T-helper 1 cell (primary cell): ENCODE measurements at regions not wholly inside any gene's neighbourhood (a gene's known extent, or its start where the extent isn't known, plus 50 kb on each side); places are given as distances from the start of the nearest gene placed in this dataset.
"Not testable (repeated sequence)": the region's sequence is repeated elsewhere in the genome, so short reads cannot be mapped to it uniquely, and the experiment has no call there.

Experiments used
- DNase-seq, 5 donors: peaks; one replicate each; pipeline ENCODE4 v3.0.0-alpha.2; 2012 to 2020

DNA sequence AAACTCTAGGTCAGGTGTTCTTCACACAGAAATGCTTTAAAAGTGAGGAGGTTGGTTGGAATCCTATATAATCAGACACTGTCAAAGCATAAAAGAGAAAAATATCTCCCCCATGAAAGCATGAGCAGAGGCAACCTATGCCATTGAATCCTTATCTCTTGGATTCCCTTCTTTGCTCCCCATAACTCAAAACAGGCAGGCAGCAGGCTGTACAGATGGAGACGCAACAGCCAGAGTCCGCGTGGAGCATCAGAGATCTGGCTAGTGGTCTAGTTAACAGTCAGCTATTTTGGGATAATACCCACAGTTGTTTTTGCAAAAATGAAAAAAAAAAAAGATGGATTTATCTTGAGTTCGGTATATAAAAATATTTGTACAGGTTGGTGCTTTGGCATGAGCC lies 490.0 kb upstream of the TENM3 start:
- DNase-seq, result no peak

DNA sequence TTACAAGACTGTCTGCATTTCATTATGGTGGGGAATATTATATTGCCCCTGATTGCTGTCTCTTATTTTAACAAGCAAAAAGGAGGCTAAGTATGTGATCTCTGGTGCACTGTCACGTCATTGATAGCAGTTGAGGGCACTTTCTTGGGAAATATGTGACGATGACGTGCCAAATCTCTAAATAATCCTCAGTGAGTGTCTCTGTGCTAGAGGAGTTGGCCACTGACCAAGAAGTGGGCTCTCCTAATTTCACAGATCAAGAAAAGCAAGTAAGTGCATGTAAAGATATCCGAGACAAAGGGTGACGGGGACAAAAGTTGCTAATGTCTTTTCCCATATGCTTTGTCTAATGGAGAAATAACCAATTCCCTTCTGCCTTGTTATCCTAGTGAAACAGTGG lies 487.4 kb upstream of the TENM3 start:
- no peak for DNase-seq

DNA sequence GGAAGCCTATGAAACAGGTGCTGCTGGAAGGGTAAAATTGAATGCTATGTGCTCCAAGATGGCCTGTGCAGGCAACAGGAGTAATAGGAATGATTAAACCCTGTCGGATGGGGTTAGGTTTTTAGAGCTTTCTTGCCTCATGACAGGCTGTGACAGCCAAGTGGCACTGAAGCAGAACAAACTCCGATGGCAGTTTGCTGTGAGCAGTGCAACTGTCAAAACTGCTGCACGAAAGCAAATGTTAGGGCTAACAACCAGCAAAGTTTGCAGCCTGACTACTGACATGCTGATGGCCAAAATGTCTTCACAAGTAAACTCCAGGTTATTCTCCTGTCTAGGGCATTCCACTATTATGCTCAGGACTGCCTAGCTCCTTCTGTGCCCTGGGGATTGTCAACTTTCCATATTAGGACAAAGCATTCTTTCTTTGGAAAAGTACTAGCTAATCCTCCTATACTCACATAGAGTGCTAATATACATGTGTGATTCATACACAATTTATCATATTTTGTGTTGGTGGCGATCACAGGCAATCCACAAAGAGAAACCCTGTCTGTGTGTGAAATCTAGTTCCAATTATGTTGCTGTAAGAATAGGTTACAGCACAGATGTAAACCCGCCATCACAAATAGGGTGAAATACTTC lies 486.6 kb upstream of the TENM3 start:
- no peak for DNase-seq

DNA sequence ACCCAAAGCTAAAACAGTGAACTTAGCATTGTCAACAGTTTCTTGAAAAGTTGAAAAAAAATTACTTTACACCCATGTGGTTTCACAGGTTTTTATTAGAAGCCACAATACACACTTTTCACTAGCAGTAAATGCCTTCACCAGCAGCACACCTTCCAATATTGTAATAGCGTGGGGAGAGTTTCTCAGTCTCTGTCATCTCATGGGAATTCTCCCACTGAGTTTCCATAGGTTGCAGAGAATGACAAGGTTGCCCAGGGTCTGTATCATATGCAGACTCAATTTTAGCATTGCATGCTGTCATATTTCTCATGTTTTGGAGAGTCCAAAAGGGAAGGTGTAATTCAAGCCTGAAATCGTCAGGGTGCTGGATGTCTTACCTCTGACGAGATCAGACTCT lies 486.1 kb upstream of the TENM3 start:
- no peak for DNase-seq

DNA sequence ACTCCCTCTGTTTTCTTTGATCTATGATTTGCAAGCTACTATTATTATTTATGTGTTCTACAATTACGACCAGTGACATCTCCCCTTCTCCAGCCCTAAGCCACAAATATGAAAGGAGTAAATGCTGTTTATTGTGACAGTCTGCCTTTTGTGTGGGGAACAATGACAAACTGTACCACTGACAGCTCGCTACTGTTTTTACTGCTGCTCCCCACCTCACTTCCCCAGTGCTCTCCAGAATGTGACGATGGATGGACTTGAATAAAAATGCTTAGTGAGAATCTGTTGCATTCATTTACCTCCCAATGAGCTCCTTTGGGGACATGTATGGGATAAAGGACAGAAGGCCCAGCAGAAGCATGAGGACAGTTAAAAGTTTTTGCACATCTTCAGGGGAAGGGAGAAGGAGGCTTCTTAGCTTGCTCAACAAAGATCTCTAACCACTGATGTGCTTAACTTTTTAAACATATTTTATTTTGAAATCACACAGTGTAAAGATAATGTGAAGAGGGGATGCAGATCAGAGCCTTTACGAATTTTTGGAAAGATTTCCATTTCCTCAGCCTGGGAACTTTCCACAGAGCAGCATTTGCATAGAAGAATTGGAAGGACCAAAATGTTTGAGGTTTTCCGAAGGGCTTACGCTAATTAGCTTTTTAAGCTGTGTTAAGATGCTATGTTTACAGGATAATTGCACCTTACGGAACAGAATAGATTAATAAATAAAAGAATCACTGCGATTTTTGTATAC lies 485.1 kb upstream of the TENM3 start:
- no peak for DNase-seq

DNA sequence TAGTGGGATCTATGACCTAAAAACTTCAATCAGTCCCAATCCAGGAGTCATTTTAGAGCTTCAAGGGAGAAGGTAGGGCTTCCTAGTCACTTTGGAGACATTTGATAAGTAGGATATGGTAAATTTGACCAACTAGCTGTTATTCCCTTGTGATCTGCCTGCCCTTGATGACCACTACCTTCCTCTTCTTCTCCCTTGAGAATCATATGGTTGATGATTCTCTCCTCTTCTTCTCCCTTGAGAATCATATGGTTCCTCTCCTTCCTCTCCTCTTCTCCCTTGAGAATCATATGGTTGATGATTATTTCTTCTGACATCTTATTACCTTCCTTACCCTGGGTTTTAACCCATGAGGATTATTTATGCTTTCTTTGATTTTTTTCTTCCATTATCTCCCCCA lies 482.6 kb upstream of the TENM3 start:
- DNase-seq, result no peak

DNA sequence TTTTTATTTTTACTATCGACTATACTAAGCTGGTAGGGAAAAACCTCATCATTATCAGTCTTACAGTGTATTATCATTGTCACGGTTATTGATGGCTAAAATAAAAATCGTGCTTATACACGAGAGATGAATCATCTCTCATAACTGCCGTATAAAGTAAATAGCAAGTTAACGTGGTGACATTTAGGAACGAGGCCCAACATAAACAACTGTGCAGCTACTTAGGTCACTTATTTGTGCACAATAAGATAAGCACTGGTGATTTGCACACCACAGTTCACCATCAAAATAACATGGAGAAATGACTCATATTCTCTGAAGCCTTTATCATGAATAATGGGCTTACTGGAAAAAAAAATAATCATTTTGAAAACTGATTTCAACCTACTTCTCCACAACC lies 482.0 kb upstream of the TENM3 start:
- DNase-seq, result no peak

DNA sequence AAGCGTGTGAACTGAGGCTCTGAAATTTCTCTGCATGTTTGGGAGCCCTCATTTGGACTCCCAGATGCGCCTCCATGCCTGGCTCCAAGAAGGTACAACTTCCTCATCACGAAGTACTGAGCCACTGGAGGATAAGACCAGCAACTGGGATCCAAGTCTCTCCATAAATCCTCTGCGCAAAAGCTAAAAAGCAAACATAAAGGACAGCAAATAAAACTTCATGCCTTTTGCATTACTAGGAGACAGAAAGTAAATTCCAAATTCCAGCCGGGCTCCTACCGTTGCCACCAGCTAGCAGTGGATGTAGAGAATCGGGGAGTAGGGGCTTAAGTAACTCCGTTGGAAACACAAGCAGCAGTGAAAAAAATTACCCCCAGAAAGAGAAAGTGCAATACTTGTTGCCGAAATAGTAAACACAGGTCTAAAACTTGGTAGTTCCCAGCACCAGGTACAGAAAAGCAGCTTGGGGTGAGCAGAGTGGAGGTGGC lies 477.1 kb upstream of the TENM3 start:
- no peak for DNase-seq

DNA sequence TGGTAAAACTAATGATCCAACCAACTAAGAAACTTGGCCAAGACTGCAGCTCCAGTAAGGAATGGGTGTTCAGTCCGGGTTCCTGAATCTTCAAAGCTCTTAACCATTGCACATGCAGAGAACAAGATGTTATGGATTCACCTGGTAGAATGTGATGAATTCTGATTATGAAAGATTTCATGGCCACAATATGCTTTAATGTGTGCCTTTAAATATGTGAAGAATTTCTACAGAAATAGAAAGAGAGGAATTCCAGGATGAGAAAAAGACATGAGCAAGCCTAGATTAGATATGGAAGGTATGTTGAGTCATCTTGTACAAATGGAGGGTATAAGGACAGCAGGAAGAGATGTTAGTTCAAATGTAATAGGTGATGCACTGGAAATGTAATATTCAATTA lies 472.2 kb upstream of the TENM3 start:
- DNase-seq, result no peak

DNA sequence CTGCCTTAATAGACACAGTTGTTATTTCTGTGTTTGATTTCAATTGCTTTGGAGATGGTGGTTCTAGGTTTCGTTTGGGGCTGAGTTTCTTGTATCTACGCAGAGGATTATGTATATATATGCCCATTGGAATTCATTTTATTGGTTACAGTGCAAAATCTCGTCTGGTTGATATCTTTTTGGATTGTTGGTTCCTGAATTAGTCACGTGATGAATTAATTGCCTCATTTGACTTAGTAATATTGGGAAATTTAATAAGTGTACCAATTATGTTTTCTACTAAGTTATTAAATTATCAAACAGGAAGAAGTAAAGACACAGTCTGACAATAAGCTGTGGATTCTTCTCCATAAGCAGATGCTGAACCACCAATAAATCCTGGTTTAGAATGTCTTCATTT lies 467.9 kb upstream of the TENM3 start:
- no peak for DNase-seq

DNA sequence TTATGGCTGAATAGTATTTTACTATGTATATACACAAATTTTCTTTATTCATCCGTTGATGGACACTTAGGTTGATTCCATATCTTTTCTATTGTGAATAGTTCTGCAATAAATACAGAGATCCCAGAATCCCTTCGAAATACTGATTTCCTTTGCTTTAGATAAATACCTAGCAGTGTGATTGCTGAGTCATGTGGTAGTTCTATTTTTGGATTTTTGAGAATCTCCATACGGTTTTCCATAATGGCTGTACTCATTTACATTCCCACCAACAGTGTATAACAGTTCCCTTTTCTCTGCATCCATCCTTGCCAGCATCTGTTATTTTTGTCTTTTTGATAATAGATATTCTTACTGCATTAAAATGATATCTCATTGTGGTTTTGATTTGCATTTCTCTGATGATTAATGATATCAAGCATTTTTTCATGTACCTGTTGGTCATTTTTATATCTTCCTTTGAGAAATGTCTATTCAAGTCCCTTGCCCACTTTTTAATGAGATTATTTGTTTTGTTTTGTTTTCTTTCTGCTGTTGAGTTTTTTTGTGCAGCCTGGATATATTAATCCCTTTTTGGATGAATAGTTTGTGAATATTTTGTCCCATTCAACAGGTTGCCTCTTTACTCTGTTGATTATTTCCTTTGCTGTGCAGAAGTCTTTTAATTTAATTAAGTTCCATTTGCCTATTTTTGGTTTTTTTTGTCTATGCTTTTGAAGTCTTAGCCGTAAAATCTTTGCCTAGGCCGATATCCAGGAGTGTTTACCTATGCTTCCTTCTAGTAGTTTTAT lies 466.7 kb upstream of the TENM3 start:
- no peak for DNase-seq

DNA sequence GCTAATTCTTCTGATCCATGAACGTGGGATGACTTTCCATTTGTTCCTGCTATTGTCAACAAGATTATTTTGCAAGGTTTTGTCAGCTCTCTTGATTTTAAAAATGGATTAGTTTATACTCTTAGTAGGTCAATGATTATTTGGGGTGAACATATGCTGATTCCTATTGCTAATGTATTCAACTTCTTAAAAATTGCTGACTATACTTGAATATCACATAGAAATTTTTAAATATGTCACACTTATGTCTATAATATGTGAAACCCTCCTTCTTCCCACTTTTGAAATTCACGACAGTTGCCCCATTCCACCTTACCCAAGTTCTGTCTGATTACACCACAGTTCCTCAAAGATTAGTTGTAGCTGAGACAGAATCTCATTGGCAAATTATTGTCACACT lies 465.7 kb upstream of the TENM3 start:
- no peak for DNase-seq

DNA sequence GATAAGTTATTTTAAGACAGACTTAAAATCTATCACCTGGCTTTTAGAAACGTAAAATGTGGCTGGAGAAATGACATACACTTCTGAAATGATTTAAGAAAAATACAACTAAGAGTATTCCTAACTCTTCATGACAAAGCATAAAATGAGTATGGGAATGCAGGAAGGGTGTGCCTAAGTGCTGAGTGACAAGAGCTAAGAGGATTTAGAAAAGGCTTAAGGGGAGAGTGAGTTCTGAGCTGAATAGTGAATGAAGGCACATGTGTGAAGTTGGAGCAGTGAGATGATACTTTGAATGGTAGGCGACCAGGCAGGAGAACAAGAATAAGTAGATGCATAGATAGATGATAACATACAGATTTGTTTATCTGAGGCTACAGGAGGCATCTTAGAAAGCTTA lies 458.3 kb upstream of the TENM3 start:
- DNase-seq, result no peak

DNA sequence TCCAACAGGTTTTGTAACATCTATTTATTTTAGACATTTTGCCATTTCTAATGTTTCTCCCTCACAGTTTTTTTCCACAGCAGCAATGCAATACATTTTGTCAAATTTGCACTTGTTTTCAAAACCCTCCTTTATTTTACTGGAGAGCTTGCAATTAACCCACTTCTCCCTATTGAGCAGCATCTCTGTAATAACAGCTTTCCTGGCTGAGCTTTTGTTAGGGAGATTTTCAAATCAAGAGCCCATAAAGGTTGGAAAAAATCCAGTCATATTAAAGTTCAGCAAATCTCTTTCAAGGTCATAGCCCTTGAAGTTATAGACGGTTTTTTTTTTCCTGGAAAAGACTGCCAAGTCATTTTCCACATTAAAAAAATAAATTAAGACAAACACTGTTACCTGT lies 450.6 kb upstream of the TENM3 start:
- DNase-seq, result no peak

DNA sequence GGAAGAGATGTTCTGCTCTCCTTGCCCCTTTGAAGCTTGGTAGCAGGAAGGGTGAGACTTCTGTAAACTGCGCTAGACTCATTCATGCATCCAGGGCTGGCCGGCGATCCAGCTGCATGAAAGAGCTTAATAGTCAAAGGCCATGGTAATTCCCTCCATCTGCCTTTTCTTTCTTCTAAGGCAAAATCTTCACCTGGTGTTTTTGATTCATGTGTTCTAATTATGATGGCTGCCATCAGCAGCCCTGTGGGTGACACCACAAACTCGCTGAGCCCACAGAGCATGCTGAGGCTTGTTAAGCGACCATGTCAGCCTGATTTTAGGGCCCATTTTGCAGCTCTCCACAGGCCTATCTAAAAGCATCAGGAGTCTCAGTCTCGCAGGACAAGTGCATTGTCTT lies 450.1 kb upstream of the TENM3 start:
- no peak for DNase-seq

DNA sequence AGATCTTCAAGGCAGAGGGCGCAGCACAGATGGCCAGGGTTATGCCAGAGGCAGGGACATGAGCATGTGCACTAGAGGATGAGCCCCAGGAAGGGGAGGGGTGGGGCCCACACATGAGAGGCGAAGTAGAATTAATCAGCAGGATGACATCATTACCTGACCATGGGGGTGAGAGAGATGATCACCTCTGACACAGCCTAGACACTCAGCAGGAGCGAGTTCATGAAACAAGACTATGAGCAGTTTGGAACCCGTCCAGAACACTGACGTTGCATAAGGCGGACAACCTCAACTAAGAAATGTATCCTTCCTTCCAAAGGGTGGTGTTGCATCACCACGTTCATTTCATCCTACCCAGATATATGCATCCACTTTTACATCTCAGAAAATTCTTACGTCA lies 446.7 kb upstream of the TENM3 start:
- DNase-seq, result no peak

DNA sequence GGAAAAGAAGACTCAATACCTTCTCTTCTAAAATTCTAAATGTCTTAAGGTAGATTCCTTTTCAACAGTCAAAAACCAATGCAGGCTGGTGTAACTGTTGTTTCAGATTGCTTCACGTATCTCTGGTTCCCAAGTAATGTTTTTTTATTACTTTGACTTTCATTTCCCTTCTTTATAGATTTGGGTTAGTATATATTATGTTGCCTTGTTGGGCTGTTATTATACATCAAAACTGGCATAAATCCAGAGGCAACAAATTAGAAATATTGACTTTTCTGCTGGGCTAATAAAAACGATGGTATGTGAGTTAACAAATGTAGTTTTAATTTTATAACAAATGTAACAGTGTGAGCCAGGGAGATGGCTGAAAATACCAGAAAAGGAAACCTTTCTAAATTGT lies 444.7 kb upstream of the TENM3 start:
- no peak for DNase-seq

DNA sequence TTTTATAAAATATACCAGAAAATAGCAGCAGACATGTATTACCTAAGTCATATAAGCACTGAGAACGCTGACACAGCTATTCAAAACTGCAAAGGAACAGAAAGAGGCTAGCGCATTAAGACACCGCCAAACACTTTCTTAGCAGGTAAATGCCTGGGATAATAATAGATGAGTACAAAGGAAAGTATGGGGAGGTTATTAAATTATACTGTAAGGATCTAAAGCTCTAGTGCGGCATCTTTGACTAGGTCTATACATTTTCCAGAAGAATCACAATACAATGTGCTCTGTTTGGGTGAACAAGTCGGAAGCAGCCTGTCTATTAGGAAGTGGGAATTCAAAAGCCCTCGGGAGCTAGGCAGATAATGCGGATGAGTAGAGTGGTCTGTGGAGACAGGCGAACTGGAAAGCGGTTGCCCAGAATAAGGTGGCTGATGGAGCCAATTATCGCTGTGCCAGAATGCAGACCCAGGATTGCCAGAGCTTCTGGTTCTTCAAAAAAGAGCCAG lies 443.6 kb upstream of the TENM3 start:
- DNase-seq, result no peak

DNA sequence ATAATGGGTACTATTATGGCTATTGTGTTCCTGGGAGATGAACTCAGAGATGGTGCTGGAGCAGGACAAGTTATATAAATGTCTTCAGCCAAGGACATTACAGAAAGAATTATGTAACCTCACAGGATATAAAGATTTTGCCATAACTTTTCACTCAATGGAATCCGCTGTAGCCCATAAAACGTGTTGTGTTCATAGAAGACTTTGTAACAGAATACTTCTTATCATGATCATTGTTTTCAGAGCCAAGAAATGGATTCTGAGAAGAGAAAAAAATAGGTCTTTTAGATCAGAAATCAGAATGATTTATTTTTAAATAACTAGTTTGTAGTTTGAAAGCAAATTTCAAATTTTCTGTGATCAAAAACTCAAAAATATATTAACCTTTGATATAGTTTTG lies 441.0 kb upstream of the TENM3 start:
- no peak for DNase-seq

DNA sequence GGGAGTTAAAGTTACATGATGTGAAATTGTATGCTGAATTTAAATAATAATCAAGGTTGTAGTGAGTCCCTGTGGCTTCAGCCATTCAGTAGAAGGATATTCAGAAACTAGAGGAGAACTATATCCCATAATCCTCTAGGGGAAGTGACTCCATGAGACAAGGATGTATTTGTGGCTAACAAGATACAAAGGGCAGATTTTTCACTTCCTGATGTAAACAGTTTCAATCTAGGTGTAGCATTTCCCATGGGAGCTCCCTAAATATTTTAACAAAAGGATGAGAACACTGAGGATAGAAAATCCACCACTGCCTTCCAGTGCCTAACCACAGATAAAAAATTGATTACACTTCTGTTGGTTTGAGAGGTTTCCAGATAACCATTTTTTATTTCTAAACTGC lies 435.4 kb upstream of the TENM3 start:
- no peak for DNase-seq

DNA sequence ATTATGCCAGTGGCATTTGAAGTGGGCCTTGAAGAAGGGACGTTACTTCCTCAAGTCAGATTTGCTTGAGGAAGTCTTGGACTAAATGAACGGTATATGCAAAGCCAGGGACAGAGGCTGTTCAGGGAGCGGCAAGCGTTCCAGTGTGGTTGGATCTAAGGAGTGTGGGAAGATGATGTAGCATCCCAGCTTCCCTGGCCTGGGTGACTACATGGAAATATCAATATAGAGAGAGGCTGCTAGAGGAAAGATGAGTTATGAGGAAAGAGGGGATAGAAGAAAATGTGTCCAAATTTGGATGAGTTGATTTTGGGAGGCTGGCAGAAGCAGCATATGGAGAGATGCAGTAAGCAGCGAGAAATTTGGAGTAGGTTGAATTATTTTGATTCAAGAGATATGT lies 432.5 kb upstream of the TENM3 start:
- DNase-seq, result no peak

DNA sequence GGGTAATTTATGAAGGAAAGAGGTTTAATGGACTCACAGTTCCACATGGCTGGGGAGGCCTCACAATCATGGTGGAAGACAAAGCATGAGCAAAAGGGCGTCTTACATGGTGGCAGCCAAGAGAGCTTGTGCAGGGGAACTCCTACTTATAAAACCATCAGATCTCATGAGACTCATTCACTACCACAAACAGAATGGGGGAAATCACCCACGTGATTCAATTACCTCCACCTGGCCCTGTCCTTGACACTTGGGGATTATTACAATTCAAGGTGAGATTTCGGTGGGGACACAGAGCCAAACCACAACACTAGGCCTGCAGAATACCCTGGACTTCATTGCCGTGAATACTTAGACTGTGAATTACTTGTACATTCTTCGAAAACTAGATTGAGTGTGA lies 431.7 kb upstream of the TENM3 start:
- not testable (repeated sequence) for DNase-seq

DNA sequence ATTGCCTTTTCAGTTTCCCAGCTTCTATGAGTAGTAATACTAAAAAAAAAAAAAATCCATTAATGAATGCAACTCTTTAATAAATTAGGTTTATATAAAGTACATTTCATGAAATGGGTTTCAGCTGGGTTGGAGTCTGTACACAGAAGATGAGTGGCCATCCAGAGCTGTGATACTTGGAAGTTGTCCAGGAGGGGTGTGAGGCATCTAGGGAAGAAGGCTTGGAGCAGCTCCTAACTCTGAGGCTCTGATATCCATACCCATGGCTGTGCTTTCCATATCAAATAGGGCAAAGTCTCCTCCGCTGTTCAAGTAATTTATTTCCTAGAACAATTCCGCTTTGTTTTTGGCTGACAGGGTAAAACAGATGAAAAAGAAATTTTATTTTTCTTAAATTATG lies 423.3 kb upstream of the TENM3 start:
- DNase-seq, result no peak

DNA sequence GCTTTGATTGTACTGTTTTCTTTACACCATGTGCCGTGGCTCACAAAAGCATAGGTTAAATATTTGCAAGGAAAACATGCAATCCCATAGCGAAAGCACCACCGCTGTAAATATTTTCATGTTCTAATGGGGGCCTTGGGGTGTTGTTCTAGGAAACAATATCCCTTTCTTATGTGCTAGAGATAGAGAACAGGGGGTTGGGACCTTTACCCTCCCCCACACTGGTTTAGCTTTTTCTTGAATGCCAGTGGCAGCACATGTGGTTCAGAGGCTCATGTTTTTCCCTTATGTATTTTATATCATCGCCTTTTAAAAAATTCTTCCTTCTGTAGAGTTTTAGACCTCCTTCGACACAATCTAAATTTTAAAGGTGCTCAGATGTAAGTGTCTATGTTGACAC lies 422.6 kb upstream of the TENM3 start:
- no peak for DNase-seq
